GM03348 (cell line): ENCODE measurements at regions not wholly inside any gene's neighbourhood (a gene's known extent, or its start where the extent isn't known, plus 50 kb on each side); places are given as distances from the start of the nearest gene placed in this dataset.

Source experiments
- DNase-seq: peaks from one replicate; pipeline ENCODE4 v3.0.0; 2012; ENCODE audit warnings: low spot score

DNA sequence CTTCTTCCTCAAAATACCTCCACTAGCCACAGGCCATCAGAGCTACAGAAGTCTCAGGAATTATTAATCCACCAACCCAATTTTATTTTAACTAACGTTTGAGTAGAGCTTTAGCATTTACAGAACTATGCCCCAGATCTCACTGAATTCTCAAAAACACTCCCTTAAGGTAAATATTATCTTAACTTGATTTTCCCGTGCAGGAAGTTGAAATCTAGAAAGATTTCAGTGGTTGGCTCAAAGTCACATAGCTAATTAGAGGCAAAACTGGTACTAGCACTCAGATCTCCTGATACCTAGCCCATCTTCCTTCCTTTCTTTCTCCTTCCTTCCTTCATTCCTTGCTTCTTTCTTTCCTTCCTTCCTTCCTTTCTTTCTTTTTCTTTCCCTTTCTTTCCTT is 298.3 kb downstream of the ENC1 start:
- no peak for DNase-seq

DNA sequence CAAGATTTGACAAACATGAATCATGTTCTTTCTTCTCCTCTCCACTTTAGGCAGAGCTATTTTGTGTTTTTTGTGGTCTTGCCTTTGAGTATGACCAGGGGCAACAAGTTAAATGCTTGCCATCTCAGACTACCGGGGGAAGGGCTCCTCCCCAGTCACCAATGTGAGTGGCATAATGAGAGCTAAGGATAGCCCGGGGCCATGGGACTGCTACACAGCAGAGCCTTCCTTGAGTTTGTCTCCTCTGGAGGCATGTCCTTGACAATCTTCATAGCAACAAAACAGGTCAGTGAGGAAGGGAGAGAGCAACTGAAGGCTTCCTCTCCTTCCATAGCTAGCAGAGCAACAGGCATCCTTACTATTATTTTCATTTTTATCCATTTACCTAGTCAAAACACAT is 299.3 kb downstream of the ENC1 start:
- no peak for DNase-seq

DNA sequence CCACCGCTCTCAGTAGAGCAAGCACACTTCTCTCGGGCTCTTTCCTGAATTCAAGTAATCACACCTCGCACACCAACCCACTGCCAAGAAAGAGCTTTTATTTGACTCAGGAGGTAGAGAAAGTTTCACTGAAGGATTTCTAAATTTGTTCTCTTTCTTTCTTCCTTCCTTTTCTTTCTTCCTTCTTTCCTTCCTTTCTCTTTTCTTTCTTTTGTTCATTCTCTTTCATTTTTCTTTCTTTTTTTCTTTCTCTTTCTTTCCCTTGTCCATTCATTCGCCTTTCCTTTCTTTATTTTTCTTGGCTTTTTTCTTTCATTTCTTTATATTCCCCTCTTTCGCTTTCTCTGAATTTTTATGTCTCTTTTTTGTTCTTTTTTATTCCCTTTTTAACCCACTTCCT is 300.1 kb downstream of the ENC1 start:
- no peak for DNase-seq

DNA sequence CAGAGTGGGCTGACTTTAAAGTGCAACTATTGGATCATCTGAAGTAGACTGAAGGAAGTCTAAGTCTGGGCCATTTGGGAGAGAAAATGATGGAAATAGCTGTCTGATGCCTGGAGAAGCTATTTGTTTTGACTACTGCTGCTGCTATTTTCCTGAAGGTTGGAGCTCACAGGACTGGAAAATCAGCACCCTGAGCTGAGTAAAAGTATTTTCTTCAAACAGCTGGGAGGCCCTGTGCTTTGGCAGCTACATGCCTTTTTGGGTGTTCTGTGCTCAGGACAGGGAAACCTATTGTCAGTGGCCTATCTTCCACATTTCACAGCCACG is 302.6 kb downstream of the ENC1 start:
- no peak for DNase-seq

DNA sequence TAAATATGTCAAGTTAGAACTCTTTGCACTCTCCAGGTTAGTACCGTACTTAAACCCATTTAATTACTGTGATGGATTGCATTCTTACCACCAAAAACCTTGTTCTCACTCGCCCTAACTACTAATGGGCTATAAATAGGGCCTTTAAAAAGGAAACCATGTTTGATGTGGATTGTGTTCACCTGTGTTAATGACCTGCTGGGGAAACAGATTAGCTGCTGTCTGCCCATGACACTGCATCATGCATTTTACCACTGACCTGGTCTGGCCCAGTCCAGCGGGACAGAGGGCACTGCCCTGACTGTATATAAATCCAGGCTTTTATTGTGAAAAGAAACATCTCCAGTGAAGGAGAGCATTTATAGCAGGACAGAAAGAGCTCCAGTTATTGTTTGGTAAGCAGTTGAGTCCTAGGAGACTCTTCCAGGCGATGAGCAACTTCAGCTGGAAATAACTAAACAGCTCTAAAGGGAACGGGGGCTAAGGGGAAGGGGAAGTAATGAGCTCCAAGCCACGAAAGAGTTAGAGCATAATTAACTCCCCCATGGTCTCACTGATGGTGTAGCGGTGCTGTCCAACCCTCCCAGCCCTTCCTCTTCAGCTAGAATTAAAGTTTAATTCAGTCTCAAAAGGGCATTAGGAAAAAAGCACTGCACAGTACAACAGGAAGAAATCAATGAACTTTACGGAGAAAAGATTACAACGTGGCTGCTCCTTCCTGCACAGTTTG is 303.1 kb downstream of the ENC1 start:
- no peak for DNase-seq

DNA sequence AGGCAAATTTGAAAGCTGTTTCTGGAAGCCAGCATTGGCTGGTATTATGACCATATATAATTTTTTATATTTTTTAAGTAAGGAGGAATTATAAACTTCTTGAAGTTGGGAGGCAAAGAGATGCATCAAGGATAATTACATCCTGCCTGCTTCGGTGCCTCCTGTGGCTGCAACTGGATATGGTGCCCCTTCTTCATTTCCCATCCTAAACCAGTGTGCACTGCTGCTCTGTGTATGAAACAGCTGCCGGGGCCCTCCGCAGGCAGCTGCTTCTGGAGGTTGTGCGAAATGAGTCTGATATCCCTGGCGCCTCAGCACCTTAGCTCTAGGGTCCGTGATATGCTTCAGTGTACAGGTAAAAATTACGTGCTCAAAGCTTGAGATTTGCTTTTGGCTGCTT is 304.2 kb downstream of the ENC1 start:
- DNase-seq = no peak

DNA sequence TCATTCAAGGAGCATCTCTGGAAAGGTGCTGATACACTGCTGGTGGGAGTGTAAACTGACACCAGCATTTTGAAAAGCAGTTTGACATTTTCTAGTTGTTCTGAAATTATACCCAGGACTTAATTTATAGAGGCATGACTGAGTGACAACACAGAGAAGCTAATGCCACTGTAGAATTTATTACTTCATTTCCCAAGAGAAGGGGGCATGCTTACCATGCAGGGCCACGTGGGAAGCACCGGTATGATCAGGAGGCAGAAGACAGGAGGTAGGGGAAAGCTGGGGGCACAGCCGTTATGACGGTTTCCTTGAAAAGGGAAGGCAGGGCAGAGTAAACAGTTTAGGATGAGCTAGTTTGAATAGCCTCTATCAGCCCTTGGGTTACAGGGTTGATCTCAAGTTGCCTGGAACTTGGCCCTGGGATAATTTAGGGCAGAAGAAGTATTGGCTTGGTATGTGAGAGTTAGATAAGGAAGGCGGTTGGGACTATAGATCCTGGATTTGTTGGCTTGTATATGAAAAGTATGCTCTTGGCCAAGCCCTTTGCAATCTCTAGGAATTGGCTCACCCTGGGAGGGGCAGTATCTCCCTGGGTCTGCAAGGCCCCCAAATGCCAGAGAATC is 305.7 kb downstream of the ENC1 start:
- no peak for DNase-seq

DNA sequence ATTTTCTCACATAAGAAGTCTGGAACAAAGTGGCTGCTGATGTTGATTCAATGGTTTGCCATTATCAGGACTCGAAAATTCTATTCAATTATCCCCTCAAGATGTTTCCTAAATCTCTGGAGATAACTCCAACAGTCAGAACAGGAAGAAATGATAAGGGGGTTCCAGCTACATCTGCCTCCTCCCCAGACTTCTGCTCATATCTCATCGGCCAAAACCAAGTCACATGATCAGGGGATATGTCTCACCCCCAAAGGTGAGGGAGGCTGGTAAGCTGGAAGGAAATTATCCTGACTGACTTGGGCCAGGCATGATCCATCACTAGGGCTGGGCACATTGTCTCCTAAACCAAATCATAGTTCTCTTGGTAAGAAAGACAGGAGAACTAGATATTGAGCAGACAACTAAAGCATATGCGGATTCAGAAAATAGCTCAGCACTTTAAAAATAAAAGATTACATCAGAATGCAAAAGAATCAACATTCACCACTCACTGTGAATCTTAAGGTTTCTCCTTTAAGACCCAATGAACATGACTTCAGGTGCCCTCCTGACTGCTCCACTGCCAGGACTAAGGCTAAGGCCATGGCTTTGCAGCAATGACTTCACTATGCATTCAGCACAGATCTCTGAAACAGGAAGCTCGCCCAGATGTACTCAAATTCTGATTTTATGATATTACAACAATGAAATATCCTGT is 306.3 kb downstream of the ENC1 start:
- DNase-seq = no peak

DNA sequence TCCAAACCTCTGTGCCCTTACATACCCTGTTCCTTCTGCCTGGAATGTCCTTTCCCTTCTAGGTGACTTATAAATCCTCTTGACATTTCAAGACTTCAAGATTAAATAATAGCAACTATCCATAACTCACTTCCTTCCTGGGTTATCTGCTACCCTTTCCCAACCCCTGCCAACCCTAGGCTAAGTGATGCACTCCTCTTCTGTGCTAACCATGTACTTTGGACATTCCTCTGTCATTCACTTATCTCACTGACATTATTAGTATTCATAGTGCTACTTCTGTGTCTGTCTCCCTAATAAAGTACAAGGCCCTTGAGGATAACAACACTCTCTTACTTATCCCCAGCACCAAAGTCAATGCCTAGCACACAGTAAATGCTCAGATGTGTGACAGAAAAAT is 307.1 kb downstream of the ENC1 start:
- DNase-seq = no peak

DNA sequence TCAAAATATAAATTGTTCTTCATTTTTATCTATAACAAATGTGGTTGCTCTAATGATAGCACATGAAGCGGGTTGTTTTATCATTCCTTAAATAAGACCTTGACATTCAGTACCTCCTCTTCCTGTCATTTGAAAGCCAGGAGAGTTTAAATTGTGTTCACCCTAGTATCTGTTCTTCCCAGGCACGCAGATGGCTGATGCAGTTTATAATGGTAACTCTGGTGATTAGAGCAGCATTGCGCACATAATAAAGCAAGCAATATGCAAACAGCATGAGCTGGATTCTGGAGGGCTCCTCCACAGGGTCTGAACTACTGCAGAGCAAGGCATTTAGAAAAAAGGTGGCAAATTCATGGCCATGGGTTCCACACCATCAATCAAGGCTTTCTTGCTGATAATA is 307.8 kb downstream of the ENC1 start:
- DNase-seq = no peak

DNA sequence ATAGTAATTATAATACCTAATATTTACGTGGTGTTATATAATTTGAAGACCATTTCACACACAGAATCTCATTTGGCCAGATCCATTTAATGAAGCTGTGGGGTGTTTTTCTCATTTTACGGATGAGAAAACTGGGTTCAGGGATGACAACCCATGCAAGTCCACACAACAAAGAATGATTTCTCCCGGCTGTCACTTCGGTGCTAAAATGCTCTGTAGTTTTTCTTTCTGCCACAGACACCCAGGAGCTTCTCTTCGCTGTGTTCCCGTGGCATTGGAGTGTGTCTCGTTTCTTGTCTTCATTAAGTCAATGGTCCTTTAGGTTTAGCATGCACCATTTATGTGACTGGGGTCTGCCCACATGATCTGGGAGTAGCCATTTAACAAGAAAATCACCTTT is 308.5 kb downstream of the ENC1 start:
- no peak for DNase-seq

DNA sequence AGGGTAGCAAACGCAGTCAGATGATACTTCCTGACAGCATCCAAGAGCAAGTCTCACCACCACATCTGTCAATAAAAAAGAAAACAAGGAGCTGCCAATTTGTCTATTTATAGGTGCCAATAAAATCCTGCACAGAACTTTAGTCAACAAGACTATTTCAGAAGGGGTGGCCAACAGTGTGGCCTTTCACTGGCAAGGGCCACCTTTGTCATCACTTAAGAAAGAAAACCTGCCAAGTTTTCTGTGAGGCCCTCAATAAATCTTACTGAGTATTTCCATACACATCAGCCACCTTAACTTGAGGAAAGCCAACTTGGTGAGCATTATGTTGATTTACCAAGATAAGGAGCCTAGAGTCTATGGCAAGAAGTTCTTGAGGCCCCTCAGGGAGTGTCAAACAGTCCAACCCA is 312.3 kb downstream of the ENC1 start:
- DNase-seq = no peak

DNA sequence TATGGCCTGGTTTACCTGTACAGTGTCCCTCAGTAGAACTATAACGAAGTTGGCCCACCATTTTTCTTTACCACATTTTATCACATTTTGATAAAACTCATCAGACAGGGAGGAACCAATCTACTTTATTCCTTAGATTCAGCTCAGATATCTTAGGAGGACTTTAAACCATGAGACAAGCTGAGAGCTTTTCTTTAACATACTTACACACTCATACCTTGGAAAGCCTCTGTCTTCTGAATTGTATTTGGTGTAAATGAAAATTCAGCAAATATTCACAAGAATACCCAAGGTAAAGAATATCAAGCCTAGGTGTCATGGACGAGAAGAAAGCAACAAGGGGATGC is 313.2 kb downstream of the ENC1 start:
- DNase-seq = no peak

DNA sequence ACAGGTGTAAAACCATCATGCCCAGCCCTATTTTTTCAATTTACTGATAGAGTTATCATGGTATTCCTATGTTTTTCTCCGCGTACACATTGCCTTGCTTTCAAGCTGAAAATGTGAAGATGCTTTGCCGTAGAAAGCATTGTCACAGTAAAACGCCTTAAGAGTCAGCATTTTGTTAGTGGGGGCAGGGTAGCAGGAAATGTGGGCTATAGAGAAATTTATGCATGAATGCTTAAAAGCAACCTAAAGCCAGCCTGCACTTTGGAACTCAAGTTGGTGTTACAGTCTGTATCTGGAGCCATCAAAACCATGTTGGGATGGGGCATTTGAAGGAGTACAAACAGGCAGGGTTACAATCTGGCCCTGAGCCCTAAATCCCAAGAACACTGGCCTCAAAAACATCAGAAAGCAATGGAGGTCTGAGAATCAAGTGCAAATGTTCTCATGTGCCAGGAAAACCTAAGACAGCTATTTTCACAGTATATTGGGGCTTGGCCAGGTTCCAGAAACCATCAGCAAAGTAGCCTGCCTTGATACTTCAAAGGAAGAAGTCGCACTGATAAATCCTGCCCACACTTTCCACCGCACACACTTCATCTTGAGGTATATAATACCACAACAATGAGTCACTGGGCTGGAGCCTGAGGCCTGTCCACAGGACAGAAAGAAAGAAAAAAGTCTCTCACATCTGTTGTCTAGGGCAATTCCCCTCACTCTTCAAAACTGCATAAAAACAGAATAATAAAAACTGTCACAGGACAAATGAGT is 313.8 kb downstream of the ENC1 start:
- DNase-seq = peak; percentile 78

DNA sequence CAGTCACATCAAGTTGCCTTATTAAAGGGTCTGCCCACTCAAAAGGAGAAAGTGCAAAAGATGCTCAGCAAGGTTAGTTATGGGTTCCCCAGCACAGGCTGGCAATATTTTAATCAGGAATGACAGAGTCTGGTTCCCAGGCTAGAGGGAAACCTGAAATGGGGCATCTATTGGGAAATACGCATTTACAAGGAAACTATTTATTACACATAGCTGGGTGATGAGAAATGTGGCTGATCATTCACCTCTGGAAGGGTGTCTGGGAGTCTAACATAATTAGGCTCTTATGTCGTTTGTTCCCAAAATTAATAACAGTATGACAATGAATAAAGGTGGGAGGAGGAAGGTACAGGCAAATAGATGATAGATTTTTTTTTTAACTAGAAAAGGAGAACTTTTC is 314.7 kb downstream of the ENC1 start:
- peak; percentile 64 for DNase-seq

DNA sequence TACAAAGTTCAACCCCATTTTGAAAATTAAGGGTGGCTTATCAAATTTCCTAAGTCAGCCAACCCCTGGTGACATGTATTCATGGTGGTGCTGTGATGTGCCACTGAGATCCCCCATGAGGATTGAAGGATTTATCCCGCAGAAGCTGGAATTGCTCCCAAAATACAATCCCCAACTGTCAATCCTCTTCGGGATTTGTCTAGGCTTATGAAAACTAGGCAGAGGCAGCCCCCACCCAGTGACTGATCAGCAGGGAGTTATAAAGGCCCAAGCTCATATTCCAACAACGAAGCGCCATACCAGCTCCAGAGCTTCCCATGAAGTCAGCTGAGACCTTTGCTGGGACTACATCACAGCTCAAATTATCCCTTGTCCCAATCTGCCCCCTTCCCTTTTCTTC is 316.0 kb downstream of the ENC1 start:
- DNase-seq = no peak

DNA sequence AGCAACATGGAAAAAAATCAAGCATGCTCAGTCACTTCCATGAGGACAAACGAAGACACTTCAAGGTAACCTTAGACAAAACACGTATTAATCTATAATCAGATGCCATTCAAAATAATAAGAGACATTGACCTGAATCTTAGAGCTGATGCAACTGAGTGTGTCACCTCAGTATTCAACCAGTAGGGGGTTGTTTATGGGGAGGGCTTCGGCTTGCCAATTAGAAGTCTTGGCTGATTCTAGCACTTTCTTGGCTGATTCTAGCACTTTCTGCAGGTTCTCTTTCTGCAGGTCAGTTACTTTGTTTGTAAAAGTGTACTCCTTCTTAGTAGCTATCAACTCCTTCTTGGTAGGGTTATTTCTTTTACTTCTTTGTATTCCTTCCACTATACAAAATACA is 317.6 kb downstream of the ENC1 start:
- DNase-seq = no peak

DNA sequence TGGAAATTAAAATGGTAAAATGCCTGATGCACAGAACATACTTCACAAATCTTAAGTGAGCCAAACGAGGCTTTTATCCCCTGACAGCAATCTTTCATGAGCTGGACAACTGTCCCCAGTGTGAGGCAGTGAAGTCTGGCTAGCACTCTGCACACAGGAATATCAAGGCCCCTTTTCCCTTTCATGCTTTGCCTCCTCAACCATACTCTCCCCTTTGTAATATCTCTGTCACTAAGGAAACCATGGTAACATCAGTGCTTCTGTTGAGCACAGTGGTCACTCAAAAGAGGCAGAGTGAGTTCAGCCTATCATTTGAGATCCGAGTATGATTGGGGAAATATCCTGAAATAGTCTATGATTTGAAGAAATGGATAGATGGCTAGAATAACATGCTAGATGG is 318.3 kb downstream of the ENC1 start:
- no peak for DNase-seq

DNA sequence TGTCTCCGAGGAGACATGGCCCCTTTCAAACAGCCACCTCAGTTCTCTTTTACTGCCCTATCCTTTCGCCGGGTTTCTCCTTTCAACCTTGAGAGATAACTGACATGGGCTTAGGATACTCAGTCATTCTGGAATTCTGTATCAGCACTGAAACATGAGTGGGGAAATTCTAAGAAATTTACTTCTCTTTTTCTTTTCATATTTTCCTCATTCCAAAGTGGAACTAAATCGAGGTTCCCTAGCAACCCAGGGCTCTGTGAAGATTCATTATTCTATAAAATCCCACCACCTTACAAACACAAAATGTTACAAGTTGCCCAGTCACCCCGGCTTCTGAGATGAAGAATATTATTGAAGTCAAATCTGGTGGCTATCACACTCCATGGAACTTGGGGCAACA is 319.2 kb downstream of the ENC1 start:
- DNase-seq = no peak

DNA sequence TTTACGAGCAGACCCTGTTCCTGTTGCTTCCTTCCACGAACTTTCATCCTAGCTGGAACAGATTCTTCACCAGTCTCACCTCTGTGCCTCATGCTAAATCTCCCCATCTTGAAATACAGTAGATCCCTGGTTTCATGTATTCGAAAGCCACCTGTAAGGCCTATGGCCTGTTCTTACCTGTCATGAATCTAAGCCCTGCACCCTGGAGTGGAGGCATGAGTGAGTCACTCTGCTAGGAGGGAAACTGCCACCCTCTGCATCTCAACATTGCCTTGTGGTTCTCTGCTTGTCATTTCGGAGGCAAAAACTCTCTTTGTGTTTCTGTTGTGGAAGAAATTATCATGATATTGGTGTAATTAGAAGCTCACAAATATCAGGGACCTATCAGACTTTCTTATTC is 320.0 kb downstream of the ENC1 start:
- DNase-seq = no peak

DNA sequence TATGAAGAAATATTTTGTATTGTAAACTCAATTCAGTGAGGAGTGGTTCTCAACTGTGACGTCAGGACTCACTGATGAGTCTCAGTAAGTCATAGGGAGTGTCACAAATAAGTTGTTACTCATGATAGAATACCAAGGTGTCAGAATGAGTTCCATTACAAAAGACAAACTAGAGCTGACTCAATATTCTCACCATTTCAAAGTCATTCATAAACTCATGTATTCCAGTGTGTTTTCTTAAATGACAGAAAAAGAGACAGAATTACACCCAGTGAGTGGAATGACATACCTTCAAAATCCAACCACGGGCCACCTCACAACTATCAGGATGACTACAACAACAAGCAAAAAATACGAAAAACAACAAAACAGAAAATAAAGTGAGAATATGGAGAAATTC is 321.5 kb downstream of the ENC1 start:
- no peak for DNase-seq

DNA sequence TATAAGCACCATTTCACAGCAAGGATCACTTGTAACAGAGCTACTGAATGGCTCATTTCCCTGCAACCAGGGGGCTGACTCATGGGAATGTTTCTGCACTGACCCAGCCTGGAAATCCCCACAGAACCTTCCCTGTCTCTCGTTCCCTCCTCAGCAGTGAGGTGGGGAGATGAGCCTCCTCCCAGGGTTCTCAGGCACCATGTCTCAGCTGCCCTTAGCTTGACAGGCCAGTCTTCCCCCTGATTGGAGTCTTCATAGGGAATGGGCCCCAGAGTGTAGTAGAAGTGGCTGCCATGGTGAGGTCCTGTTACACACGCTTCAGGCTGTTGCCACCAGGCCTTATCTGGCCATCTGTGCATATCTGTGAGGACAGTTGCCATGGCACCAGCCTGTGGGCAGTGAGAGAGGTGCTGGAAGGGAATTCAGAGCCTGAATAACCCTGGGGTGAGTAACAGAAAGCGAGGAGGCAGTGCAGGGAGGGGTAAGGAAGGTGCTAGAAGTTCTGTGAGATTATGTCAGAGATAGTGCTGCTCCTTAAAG is 324.4 kb downstream of the ENC1 start:
- peak; percentile 91 for DNase-seq

DNA sequence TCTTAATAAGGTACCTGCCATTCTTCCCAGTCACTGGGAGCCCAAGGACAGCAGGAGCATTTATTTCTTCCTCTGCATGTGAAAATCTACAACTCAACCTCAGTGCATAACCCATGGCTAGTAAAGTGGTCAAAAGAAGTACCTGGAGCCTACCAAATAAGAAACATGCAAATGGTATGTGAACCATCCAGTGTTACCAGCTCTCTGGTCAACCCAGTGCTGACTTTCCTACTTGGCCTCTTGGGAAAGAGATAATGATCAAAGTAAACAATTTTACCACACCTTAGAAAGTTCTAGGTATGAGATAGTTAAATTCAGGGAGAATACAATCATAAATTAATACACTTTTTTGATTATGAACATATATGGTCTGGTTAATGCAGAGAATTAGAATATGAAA is 325.6 kb downstream of the ENC1 start:
- no peak for DNase-seq
